GM12892 (cell line): ENCODE measurements at regions not wholly inside any gene's neighbourhood (a gene's known extent, or its start where the extent isn't known, plus 50 kb on each side); places are given as distances from the start of the nearest gene placed in this dataset.
A peak's percentile ranks its signal among the peaks of the same experiment; 100 is the strongest.
"Not testable (repeated sequence)": the region's sequence is repeated elsewhere in the genome, so short reads cannot be mapped to it uniquely, and the experiment has no call there.

ENCODE experiments used
- DNase-seq: peaks from one replicate; pipeline ENCODE4 v3.0.0; 2011; ENCODE audit not compliant: insufficient read length
- FAIRE-seq: peaks from 2 replicates; lab custom pipeline; 2011; peaks lifted over from hg19 to GRCh38; lab: Jason Lieb, UNC
- POLR2A ChIP-seq: IDR thresholded peaks from 2 replicates; pipeline ENCODE4 v1.6.1; 2011; ENCODE audit warnings: low read depth, low read length, control low read depth
- POLR2AphosphoS5 ChIP-seq: IDR thresholded peaks from 2 replicates; pipeline ENCODE4 v1.6.1; 2011; ENCODE audit warnings: low read depth, low read length, control low read depth
- TAF1 ChIP-seq: IDR thresholded peaks from 2 replicates; pipeline ENCODE4 v1.6.1; 2011; ENCODE audit warnings: low read depth, mild to moderate bottlenecking, control low read depth, low read length, borderline replicate concordance

GRCh38 chr10:22158426-22158825, 59.4 kb downstream of the EBLN1 start:
- no peak for TF ChIP-seq TAF1
- TF ChIP-seq POLR2AphosphoS5: no peak
- DNase-seq (no peak), FAIRE-seq (no peak)

- no peak for FAIRE-seq
- TF ChIP-seq POLR2AphosphoS5 (no peak), POLR2A (no peak), TAF1 (no peak)
- DNase-seq: no peak
Observed at GRCh38 chr10:22156750-22157149, 61.1 kb downstream of the EBLN1 start.

- no peak for DNase-seq
- TF ChIP-seq TAF1: no peak
- TF ChIP-seq POLR2AphosphoS5: no peak
- TF ChIP-seq POLR2A: no peak
- FAIRE-seq: no peak
Observed at GRCh38 chr10:22152403-22152802, 65.4 kb downstream of the EBLN1 start.

GRCh38 chr10:22150842-22151241, 67.0 kb downstream of the EBLN1 start:
- DNase-seq (no peak), FAIRE-seq (no peak)
- TF ChIP-seq POLR2A: no peak
- TF ChIP-seq POLR2AphosphoS5: no peak
- TF ChIP-seq TAF1: no peak

- FAIRE-seq: no peak
- no peak for DNase-seq
Observed at GRCh38 chr10:22148961-22149360, 68.9 kb downstream of the EBLN1 start.

GRCh38 chr10:22145873-22146272, 71.9 kb downstream of the EBLN1 start:
- not testable (repeated sequence) for FAIRE-seq, DNase-seq

More at GRCh38 chr10:22148961-22149360, 68.9 kb downstream of the EBLN1 start:
- TF ChIP-seq POLR2AphosphoS5: no peak
- TF ChIP-seq TAF1: no peak
- TF ChIP-seq POLR2A: no peak

- no peak for DNase-seq
- no peak for FAIRE-seq
- TF ChIP-seq POLR2A: no peak
- TF ChIP-seq TAF1: no peak
- TF ChIP-seq POLR2AphosphoS5: no peak
Observed at GRCh38 chr10:22137542-22137941, 80.3 kb downstream of the EBLN1 start.

GRCh38 chr10:22135591-22135990, 82.2 kb downstream of the EBLN1 start:
- TF ChIP-seq POLR2A (no peak), TAF1 (no peak), POLR2AphosphoS5 (no peak)
- DNase-seq: no peak
- no peak for FAIRE-seq

GRCh38 chr10:22133749-22134624, 83.8 kb downstream of the EBLN1 start:
- TF ChIP-seq POLR2A: no peak
- no peak for TF ChIP-seq POLR2AphosphoS5
- no peak for DNase-seq
- peak; percentile 69 for FAIRE-seq

GRCh38 chr10:22130824-22131223, 87.0 kb downstream of the EBLN1 start:
- FAIRE-seq, DNase-seq: not testable (repeated sequence)

- DNase-seq, FAIRE-seq: not testable (repeated sequence)
Observed at GRCh38 chr10:22129612-22130011, 88.2 kb downstream of the EBLN1 start.

GRCh38 chr10:22121181-22121580, 96.6 kb downstream of the EBLN1 start:
- not testable (repeated sequence) for DNase-seq, FAIRE-seq

- not testable (repeated sequence) for FAIRE-seq, DNase-seq
Observed at GRCh38 chr10:22120072-22120471, 97.7 kb downstream of the EBLN1 start.

GRCh38 chr10:22119575-22119974, 98.2 kb downstream of the EBLN1 start:
- not testable (repeated sequence) for FAIRE-seq

More at GRCh38 chr10:22119575-22119974, 98.2 kb downstream of the EBLN1 start:
- not testable (repeated sequence) for DNase-seq
